Hepatocyte (in vitro differentiated cells): ENCODE measurements at regions not wholly inside any gene's neighbourhood (a gene's known extent, or its start where the extent isn't known, plus 50 kb on each side); places are given as distances from the start of the nearest gene placed in this dataset.
"Not testable (repeated sequence)": the region's sequence is repeated elsewhere in the genome, so short reads cannot be mapped to it uniquely, and the experiment has no call there.

ENCODE experiments used
- EZH2 ChIP-seq: fragments of 200-600 bp; sonication (generic); IDR thresholded peaks from 2 replicates; pipeline ENCODE4 v1.6.1; 2016; ENCODE audit warnings: antibody characterized with exemption, mild to moderate bottlenecking, borderline replicate concordance
- TF ChIP-seq, protein P1 (sequence below): fragments of 200-600 bp; sonication (generic); IDR thresholded peaks from 2 replicates; pipeline ENCODE4 v1.5.1; 2016; ENCODE audit warnings: antibody characterized with exemption, mild to moderate bottlenecking; ENCODE audit not compliant: poor library complexity

DNA sequence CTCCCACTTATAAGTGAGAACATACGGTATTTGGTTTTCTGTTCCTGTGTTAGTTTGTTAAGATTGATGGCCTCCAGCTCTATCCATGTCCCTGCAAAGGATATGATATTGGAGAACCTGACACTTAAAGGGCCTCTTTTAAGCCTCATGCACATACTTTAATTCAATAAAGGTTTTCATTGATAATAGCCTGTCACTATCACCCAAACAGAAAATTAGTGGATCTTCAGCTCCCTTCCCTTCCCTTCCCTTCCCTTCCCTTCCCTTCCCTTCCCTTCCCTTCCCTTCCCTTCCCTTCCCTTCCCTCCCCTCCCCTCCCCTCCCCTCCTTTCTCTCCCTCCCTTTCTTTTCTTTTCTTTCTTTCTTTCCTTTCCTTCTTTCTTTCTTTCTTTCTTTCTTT is 78.7 kb downstream of the BUB3 start:
- TF ChIP-seq, protein P1, sequence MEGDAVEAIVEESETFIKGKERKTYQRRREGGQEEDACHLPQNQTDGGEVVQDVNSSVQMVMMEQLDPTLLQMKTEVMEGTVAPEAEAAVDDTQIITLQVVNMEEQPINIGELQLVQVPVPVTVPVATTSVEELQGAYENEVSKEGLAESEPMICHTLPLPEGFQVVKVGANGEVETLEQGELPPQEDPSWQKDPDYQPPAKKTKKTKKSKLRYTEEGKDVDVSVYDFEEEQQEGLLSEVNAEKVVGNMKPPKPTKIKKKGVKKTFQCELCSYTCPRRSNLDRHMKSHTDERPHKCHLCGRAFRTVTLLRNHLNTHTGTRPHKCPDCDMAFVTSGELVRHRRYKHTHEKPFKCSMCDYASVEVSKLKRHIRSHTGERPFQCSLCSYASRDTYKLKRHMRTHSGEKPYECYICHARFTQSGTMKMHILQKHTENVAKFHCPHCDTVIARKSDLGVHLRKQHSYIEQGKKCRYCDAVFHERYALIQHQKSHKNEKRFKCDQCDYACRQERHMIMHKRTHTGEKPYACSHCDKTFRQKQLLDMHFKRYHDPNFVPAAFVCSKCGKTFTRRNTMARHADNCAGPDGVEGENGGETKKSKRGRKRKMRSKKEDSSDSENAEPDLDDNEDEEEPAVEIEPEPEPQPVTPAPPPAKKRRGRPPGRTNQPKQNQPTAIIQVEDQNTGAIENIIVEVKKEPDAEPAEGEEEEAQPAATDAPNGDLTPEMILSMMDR = not testable (repeated sequence)
- TF ChIP-seq EZH2 = not testable (repeated sequence)
